Stimulated activated CD4-positive, alpha-beta T cell treated with anti-CD3 and anti-CD28 coated beads, Interleukin-4, amount 100 ng/mL, for 4 hours (primary cell): ENCODE measurements at regions not wholly inside any gene's neighbourhood (a gene's known extent, or its start where the extent isn't known, plus 50 kb on each side); places are given as distances from the start of the nearest gene placed in this dataset.

Experiments
- DNase-seq, 2 experiments: peaks; one replicate each; pipeline ENCODE4 v3.0.0-alpha.2; 2020

GRCh38 chr12:24255920-24256665, 306.6 kb upstream of the SOX5 start:
- DNase-seq = no peak

GRCh38 chr12:24252602-24253001, 303.1 kb upstream of the SOX5 start:
- no peak for DNase-seq

- DNase-seq = no peak
Measured at GRCh38 chr12:24246934-24247333, 297.5 kb upstream of the SOX5 start.

- DNase-seq = no peak
Measured at GRCh38 chr12:24246376-24246775, 296.9 kb upstream of the SOX5 start.

- no peak for DNase-seq
Measured at GRCh38 chr12:24244801-24245200, 295.3 kb upstream of the SOX5 start.

GRCh38 chr12:24244231-24244630, 294.8 kb upstream of the SOX5 start:
- DNase-seq = no peak

GRCh38 chr12:24240707-24241106, 291.2 kb upstream of the SOX5 start:
- no peak for DNase-seq

GRCh38 chr12:24233519-24234246, 284.2 kb upstream of the SOX5 start:
- DNase-seq = no peak

- no peak for DNase-seq
Measured at GRCh38 chr12:24232531-24232930, 283.1 kb upstream of the SOX5 start.

GRCh38 chr12:24231298-24231697, 281.8 kb upstream of the SOX5 start:
- no peak for DNase-seq

GRCh38 chr12:24230061-24230701, 280.7 kb upstream of the SOX5 start:
- no peak for DNase-seq

GRCh38 chr12:24229031-24229700, 279.7 kb upstream of the SOX5 start:
- no peak for DNase-seq

GRCh38 chr12:24228371-24228770, 278.9 kb upstream of the SOX5 start:
- no peak for DNase-seq

GRCh38 chr12:24227551-24227950, 278.1 kb upstream of the SOX5 start:
- DNase-seq = no peak

GRCh38 chr12:24226745-24227350, 277.4 kb upstream of the SOX5 start:
- no peak for DNase-seq

- no peak for DNase-seq
Measured at GRCh38 chr12:24224401-24224800, 274.9 kb upstream of the SOX5 start.

- no peak for DNase-seq
Measured at GRCh38 chr12:24223926-24224325, 274.5 kb upstream of the SOX5 start.

GRCh38 chr12:24222968-24223367, 273.5 kb upstream of the SOX5 start:
- DNase-seq = no peak

- no peak for DNase-seq
Measured at GRCh38 chr12:24212496-24212895, 263.0 kb upstream of the SOX5 start.

GRCh38 chr12:24206621-24207020, 257.2 kb upstream of the SOX5 start:
- DNase-seq = no peak

- no peak for DNase-seq
Measured at GRCh38 chr12:24201258-24201970, 251.9 kb upstream of the SOX5 start.

GRCh38 chr12:24200010-24200409, 250.5 kb upstream of the SOX5 start:
- no peak for DNase-seq
